Astrocyte (in vitro differentiated cells and primary cell): ENCODE measurements at regions not wholly inside any gene's neighbourhood (a gene's known extent, or its start where the extent isn't known, plus 50 kb on each side); places are given as distances from the start of the nearest gene placed in this dataset.

Source experiments
- DNase-seq: peaks from one replicate; pipeline ENCODE4 v3.0.0-alpha.2; 2010; ENCODE audit warnings: low read depth
- FAIRE-seq: peaks from 2 replicates; lab custom pipeline; 2011; peaks lifted over from hg19 to GRCh38; lab: Jason Lieb, UNC
- H2AFZ ChIP-seq: 2 replicates; pipeline ENCODE4 v1.6.0; 2012; ENCODE audit warnings: low read depth, low read length, inconsistent platforms
- H3K27ac ChIP-seq: 2 replicates; pipeline ENCODE4 v1.5.1; 2011; ENCODE audit warnings: low read depth, low read length, inconsistent platforms
- H3K27me3 ChIP-seq: 2 replicates; pipeline ENCODE4 v1.6.0; 2011; ENCODE audit warnings: low read length, inconsistent platforms; ENCODE audit not compliant: insufficient read depth
- H3K36me3 ChIP-seq: 2 replicates; pipeline ENCODE4 v1.5.1; 2011; ENCODE audit warnings: low read length, inconsistent platforms; ENCODE audit not compliant: insufficient read depth
- H3K4me1 ChIP-seq: 2 replicates; pipeline ENCODE4 v1.5.1; 2011; ENCODE audit warnings: low read length, inconsistent platforms; ENCODE audit not compliant: insufficient read depth
- H3K4me2 ChIP-seq: 2 replicates; pipeline ENCODE4 v1.6.0; 2012; ENCODE audit warnings: low read length, inconsistent platforms
- H3K4me3 ChIP-seq: 2 replicates; pipeline ENCODE4 v1.5.1; 2011; ENCODE audit warnings: low read depth, mild to moderate bottlenecking, low read length, inconsistent platforms; ENCODE audit not compliant: insufficient read depth
- H3K79me2 ChIP-seq: 2 replicates; pipeline ENCODE4 v1.6.0; 2012; ENCODE audit warnings: mild to moderate bottlenecking, low read length, inconsistent platforms; ENCODE audit not compliant: insufficient read depth
- H3K9ac ChIP-seq: 2 replicates; pipeline ENCODE4 v1.6.0; 2012; ENCODE audit warnings: mild to moderate bottlenecking, low read length, inconsistent platforms
- H3K9me3 ChIP-seq: 2 replicates; pipeline ENCODE4 v1.5.1; 2012; ENCODE audit warnings: low read depth, mild to moderate bottlenecking, low read length, inconsistent platforms; ENCODE audit not compliant: insufficient read depth
- H4K20me1 ChIP-seq: 2 replicates; pipeline ENCODE4 v1.6.0; 2012; ENCODE audit warnings: low read length, inconsistent platforms; ENCODE audit not compliant: insufficient read depth
- H3K27ac Mint-ChIP-seq: one replicate; pipeline ENCODE4 v1.8.0; 2021; ENCODE audit warnings: mild to moderate bottlenecking, mixed read lengths; ENCODE audit not compliant: unreplicated experiment
- H3K27me3 Mint-ChIP-seq: one replicate; pipeline ENCODE4 v1.8.0; 2021; ENCODE audit warnings: low read depth, mixed read lengths; ENCODE audit not compliant: unreplicated experiment
- H3K36me3 Mint-ChIP-seq: one replicate; pipeline ENCODE4 v1.8.0; 2021; ENCODE audit warnings: low read depth, mixed read lengths; ENCODE audit not compliant: unreplicated experiment
- H3K4me1 Mint-ChIP-seq: one replicate; pipeline ENCODE4 v1.8.0; 2021; ENCODE audit warnings: low read depth, mixed read lengths; ENCODE audit not compliant: unreplicated experiment
- H3K4me3 Mint-ChIP-seq: one replicate; pipeline ENCODE4 v1.8.0; 2021; ENCODE audit warnings: mild to moderate bottlenecking, moderate library complexity, mixed read lengths; ENCODE audit not compliant: unreplicated experiment
- H3K9me3 Mint-ChIP-seq: one replicate; pipeline ENCODE4 v1.8.0; 2021; ENCODE audit warnings: mild to moderate bottlenecking, mixed read lengths; ENCODE audit not compliant: unreplicated experiment
- EZH2 ChIP-seq: IDR thresholded peaks from 2 replicates; pipeline ENCODE4 v1.6.1; 2012; ENCODE audit warnings: mild to moderate bottlenecking, low read length, inconsistent platforms; ENCODE audit not compliant: insufficient read depth
- TF ChIP-seq, protein P1 (sequence below): IDR thresholded peaks from 2 replicates; pipeline ENCODE4 v1.5.1; 2011; ENCODE audit warnings: low read depth, mild to moderate bottlenecking, inconsistent platforms, low read length, moderate library complexity; ENCODE audit not compliant: insufficient read depth

DNA sequence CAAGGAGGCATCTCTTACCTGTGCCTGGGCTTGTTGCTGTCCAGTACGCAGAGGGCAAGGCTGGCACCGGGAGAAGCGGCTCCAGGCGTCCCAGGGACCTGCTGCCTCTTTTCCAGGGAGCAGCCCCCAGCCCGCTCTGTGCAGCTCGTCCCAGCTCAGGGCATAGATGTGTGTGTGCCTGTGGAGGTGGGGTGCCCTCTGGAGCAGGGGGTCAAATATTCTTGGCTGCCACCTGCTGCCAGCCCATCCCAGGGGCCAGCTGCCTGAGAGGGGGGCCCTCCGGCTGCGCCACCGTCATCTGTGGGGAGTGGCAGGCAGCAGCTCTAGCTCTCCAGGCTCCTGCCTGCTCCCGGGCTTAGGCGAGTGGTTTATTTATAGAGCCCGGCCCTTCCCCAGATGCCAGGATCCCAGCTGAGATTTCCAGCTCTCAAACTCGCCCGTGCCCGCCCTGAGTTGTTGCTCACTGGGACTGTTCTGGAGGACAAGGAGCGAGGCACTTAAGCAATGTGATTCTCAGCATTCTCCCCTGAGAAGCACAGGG lies 87.5 kb downstream of the RTL6 start:
- DNase-seq (no peak), FAIRE-seq (no peak)
- Histone ChIP-seq H3K9me3 (no peaks in the 10 kb centered on the region), H3K36me3 (no peaks in the 10 kb centered on the region), H4K20me1 (no peaks in the 10 kb centered on the region), H3K4me3 (no peak overlapping the region), H2AFZ (no peak overlapping the region), H3K9ac (no peak overlapping the region), H3K27me3 (peaks cover 9% of the 10 kb centered on the region), H3K4me2 (no peak overlapping the region), H3K79me2 (no peaks in the 10 kb centered on the region), H3K27ac (no peak overlapping the region), H3K4me1 (no peaks in the 10 kb centered on the region)
- TF ChIP-seq, protein P1, sequence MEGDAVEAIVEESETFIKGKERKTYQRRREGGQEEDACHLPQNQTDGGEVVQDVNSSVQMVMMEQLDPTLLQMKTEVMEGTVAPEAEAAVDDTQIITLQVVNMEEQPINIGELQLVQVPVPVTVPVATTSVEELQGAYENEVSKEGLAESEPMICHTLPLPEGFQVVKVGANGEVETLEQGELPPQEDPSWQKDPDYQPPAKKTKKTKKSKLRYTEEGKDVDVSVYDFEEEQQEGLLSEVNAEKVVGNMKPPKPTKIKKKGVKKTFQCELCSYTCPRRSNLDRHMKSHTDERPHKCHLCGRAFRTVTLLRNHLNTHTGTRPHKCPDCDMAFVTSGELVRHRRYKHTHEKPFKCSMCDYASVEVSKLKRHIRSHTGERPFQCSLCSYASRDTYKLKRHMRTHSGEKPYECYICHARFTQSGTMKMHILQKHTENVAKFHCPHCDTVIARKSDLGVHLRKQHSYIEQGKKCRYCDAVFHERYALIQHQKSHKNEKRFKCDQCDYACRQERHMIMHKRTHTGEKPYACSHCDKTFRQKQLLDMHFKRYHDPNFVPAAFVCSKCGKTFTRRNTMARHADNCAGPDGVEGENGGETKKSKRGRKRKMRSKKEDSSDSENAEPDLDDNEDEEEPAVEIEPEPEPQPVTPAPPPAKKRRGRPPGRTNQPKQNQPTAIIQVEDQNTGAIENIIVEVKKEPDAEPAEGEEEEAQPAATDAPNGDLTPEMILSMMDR = no peak
- no peak for TF ChIP-seq EZH2
- no peak overlapping the region for H3K27ac Mint-ChIP-seq
- H3K36me3 Mint-ChIP-seq = no peaks in the 10 kb centered on the region
- peaks cover 3% of the 10 kb centered on the region for H3K4me1 Mint-ChIP-seq
- H3K9me3 Mint-ChIP-seq = no peaks in the 10 kb centered on the region
- no peak overlapping the region for H3K4me3 Mint-ChIP-seq
- peaks cover 47% of the 10 kb centered on the region for H3K27me3 Mint-ChIP-seq

DNA sequence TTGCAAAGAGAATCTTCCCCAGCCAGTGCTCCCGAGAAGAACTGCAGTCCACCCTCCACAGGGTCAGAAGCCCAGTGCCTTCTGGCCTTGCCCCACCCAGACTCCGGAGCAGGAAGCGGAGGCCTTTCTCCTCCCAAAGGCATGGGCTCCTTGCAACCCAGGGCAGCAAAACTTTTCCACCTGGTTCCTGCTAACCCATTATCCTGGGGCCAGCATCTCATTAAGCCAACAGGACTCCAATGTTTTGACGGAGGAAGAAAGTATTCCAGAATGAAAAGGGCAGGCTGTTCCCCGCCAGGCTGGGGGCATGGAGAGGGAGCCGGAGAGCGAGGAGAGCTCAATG lies 88.1 kb downstream of the RTL6 start:
- H3K27ac Mint-ChIP-seq = no peak overlapping the region
- H3K4me1 Mint-ChIP-seq = peaks cover 3% of the 10 kb centered on the region
- H3K4me3 ChIP-seq = no peak overlapping the region
- no peaks in the 10 kb centered on the region for H3K9me3 Mint-ChIP-seq
- no peaks in the 10 kb centered on the region for H4K20me1 ChIP-seq
- no peak overlapping the region for H3K9ac ChIP-seq
- no peaks in the 10 kb centered on the region for H3K36me3 ChIP-seq
- no peak overlapping the region for H2AFZ ChIP-seq
- peaks cover 51% of the 10 kb centered on the region for H3K27me3 Mint-ChIP-seq
- H3K4me3 Mint-ChIP-seq = no peak overlapping the region
- FAIRE-seq = no peak
- H3K36me3 Mint-ChIP-seq = no peaks in the 10 kb centered on the region
- DNase-seq = no peak
- no peaks in the 10 kb centered on the region for H3K4me1 ChIP-seq
- TF ChIP-seq EZH2 = no peak
- H3K27ac ChIP-seq = no peak overlapping the region
- no peaks in the 10 kb centered on the region for H3K79me2 ChIP-seq
- H3K4me2 ChIP-seq = no peak overlapping the region
- no peaks in the 10 kb centered on the region for H3K9me3 ChIP-seq
- H3K27me3 ChIP-seq = peaks cover 9% of the 10 kb centered on the region

DNA sequence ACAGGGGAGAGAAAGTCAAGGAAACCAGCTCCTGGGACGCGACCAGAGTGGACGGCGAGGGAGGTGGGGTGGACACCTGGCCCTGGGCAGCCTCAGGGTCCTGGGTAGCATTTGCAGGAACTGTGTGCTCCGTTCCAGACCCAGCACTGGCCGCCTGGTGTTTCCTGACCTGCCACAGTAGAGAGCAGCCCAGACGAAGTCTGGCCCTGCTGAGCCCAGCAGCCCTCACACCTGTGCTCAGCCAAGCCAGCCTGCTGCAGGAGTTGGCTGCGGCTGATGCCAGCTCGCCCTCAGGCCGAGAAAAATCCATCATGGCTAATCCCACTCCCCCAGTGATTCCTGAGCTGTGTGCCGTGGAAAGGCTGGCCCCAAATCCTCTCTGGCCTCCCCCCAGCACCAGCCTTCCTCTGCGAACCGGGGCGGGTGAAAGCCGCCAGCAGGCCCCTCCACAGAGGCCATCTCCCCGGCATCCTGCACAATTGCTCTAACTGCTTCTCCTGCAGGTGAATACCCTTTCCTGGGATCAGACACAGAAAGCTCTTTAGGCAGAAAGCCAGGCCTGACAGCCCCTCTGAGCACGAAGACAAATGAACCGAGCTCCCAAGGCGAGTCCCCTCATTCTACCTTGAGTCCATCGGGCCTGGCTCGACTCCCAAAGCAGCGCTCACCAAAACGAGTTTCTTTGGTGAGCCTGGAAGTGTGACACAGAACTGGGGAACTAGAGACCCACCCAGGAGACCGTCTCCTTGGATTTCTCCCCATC lies 88.6 kb downstream of the RTL6 start:
- Mint-ChIP-seq H3K4me1 (peaks cover 3% of the 10 kb centered on the region), H3K27ac (no peak overlapping the region), H3K27me3 (peaks cover 57% of the 10 kb centered on the region), H3K4me3 (no peak overlapping the region), H3K36me3 (no peaks in the 10 kb centered on the region), H3K9me3 (no peaks in the 10 kb centered on the region)
- Histone ChIP-seq H3K27ac (no peak overlapping the region), H2AFZ (no peak overlapping the region), H3K9me3 (no peaks in the 10 kb centered on the region), H4K20me1 (no peaks in the 10 kb centered on the region), H3K27me3 (peaks cover 9% of the 10 kb centered on the region), H3K4me2 (no peak overlapping the region), H3K4me1 (no peaks in the 10 kb centered on the region), H3K4me3 (no peak overlapping the region), H3K79me2 (no peaks in the 10 kb centered on the region), H3K9ac (no peak overlapping the region), H3K36me3 (no peaks in the 10 kb centered on the region)
- TF ChIP-seq, protein P1 = no peak
- no peak for TF ChIP-seq EZH2
- DNase-seq = no peak
- no peak for FAIRE-seq
